Small intestine (tissue), 7 donors: ENCODE measurements at regions not wholly inside any gene's neighbourhood (a gene's known extent, or its start where the extent isn't known, plus 50 kb on each side); places are given as distances from the start of the nearest gene placed in this dataset.

Experiments
- DNase-seq, 2 donors: peaks; one replicate each; pipeline versions ENCODE4 v3.0.0 to v3.0.0-alpha.2; 2013
- FAIRE-seq: peaks from 2 replicates; lab custom pipeline; 2012; peaks lifted over from hg19 to GRCh38; lab: Jason Lieb, UNC
- H3K27ac ChIP-seq, 3 donors: one replicate each; pipeline ENCODE4 v1.5.1; 2013; ENCODE audit warnings: low read length in 2 of 3, mild to moderate bottlenecking in 2 of 3, control low read depth in 1 of 3, inconsistent platforms in 1 of 3, low read depth in 1 of 3, moderate library complexity in 1 of 3
- H3K27me3 ChIP-seq, 3 donors: one replicate each; pipeline ENCODE4 v1.6.1; 2013; ENCODE audit warnings: low read length in 3 of 3, inconsistent platforms in 1 of 3; ENCODE audit not compliant: control insufficient read depth in 3 of 3, insufficient read depth in 3 of 3
- H3K36me3 ChIP-seq, 3 donors: one replicate each; pipeline ENCODE4 v1.6.1; 2013; ENCODE audit warnings: low read length in 3 of 3, inconsistent platforms in 1 of 3, low read depth in 1 of 3, mild to moderate bottlenecking in 1 of 3, moderate library complexity in 1 of 3; ENCODE audit not compliant: control insufficient read depth in 3 of 3, insufficient read depth in 2 of 3
- H3K4me1 ChIP-seq, 3 donors: one replicate each; pipeline ENCODE4 v1.6.1; 2013; ENCODE audit warnings: low read length in 2 of 3, inconsistent platforms in 1 of 3, low read depth in 1 of 3, mild to moderate bottlenecking in 1 of 3, moderate library complexity in 1 of 3; ENCODE audit not compliant: control insufficient read depth in 3 of 3, insufficient read depth in 2 of 3
- H3K4me3 ChIP-seq, 3 donors: one replicate each; pipeline ENCODE4 v1.5.1; 2013; ENCODE audit warnings: low read length in 3 of 3, control low read depth in 1 of 3, inconsistent platforms in 1 of 3, low read depth in 1 of 3, mild to moderate bottlenecking in 1 of 3, moderate library complexity in 1 of 3
- H3K9me3 ChIP-seq, 2 donors: one replicate each; pipeline ENCODE4 v1.6.1; 2013; ENCODE audit warnings: low read depth in 1 of 2, low read length in 1 of 2; ENCODE audit not compliant: control insufficient read depth in 2 of 2, insufficient read depth in 1 of 2
- WGBS, 3 donors: extraction: QIAGEN DNeasy Blood & Tissue Kit; methylation state at CpG; one replicate each; pipeline ENCODE4 v1.1.7; 2013; 5-methylcytosine and 5-hydroxymethylcytosine counted together
- donor health status: healthy with polysubstance abuse.
- donor health status: control.
- donor health status: control.
- donor health status: Bipolar disorder and iron deficiency.
- donor health status: healthy.

GRCh38 chr6:132900849-132901248 is 86.5 kb downstream of the RPS12 start:
- no peaks in the 10 kb centered on the region for H3K9me3 ChIP-seq
- 40 to 64% (median 41%) methylated on average over 2 of the region's 2 CpGs for WGBS, 3 donors
- H3K27me3 ChIP-seq: no peaks in the 10 kb centered on the region
- FAIRE-seq (no peak), DNase-seq (no peak)
- H3K4me1 ChIP-seq: no peaks in the 10 kb centered on the region
- no peak overlapping the region for H3K27ac ChIP-seq
- no peak overlapping the region for H3K4me3 ChIP-seq
- no peaks in the 10 kb centered on the region for H3K36me3 ChIP-seq

- DNase-seq (no peak), FAIRE-seq (no peak)
- WGBS, 3 donors: 75 to 78% (median 77%) methylated on average over 6 of the region's 6 CpGs
These were observed 88.5 kb downstream of the RPS12 start for GRCh38 chr6:132902901-132903300.

GRCh38 chr6:132907231-132907630 is 92.9 kb downstream of the RPS12 start:
- FAIRE-seq (no peak), DNase-seq (no peak)
- Histone ChIP-seq H3K9me3 (no peaks in the 10 kb centered on the region), H3K36me3 (no peaks in the 10 kb centered on the region), H3K4me3 (no peak overlapping the region), H3K27me3 (no peaks in the 10 kb centered on the region), H3K4me1 (no peaks in the 10 kb centered on the region), H3K27ac (no peak overlapping the region)
- 53 to 62% (median 55%) methylated on average over 1 of the region's 1 CpG for WGBS, 3 donors

More at GRCh38 chr6:132902901-132903300, 88.5 kb downstream of the RPS12 start:
- H3K36me3 ChIP-seq: no peaks in the 10 kb centered on the region
- no peaks in the 10 kb centered on the region for H3K27me3 ChIP-seq
- no peak overlapping the region for H3K27ac ChIP-seq
- H3K4me1 ChIP-seq: no peaks in the 10 kb centered on the region
- no peaks in the 10 kb centered on the region for H3K9me3 ChIP-seq
- H3K4me3 ChIP-seq: no peak overlapping the region

GRCh38 chr6:132907914-132908313 is 93.5 kb downstream of the RPS12 start:
- WGBS, 3 donors: 75 to 81% (median 76%) methylated on average over 7 of the region's 7 CpGs

GRCh38 chr6:132909742-132910141 is 95.4 kb downstream of the RPS12 start:
- WGBS, 3 donors: 31 to 76% (median 43%) methylated on average over 1 of the region's 1 CpG
- no peak for DNase-seq

More at GRCh38 chr6:132907914-132908313, 93.5 kb downstream of the RPS12 start:
- H3K4me1 ChIP-seq: no peaks in the 10 kb centered on the region
- FAIRE-seq (no peak), DNase-seq (no peak)
- H3K27me3 ChIP-seq: no peaks in the 10 kb centered on the region
- H3K9me3 ChIP-seq: no peaks in the 10 kb centered on the region
- H3K27ac ChIP-seq: no peak overlapping the region
- no peak overlapping the region for H3K4me3 ChIP-seq
- H3K36me3 ChIP-seq: no peaks in the 10 kb centered on the region

GRCh38 chr6:132910759-132911158 is 96.4 kb downstream of the RPS12 start:
- Histone ChIP-seq H3K9me3 (no peaks in the 10 kb centered on the region), H3K4me3 (no peak overlapping the region), H3K4me1 (no peaks in the 10 kb centered on the region), H3K36me3 (no peaks in the 10 kb centered on the region), H3K27ac (no peak overlapping the region), H3K27me3 (no peaks in the 10 kb centered on the region)
- 16 to 29% (median 18%) methylated on average over 2 of the region's 2 CpGs for WGBS, 3 donors
- DNase-seq (no peak), FAIRE-seq (no peak)

More at GRCh38 chr6:132909742-132910141, 95.4 kb downstream of the RPS12 start:
- FAIRE-seq: no peak
- Histone ChIP-seq H3K9me3 (no peaks in the 10 kb centered on the region), H3K27ac (no peak overlapping the region), H3K4me1 (no peaks in the 10 kb centered on the region), H3K27me3 (no peaks in the 10 kb centered on the region), H3K4me3 (no peak overlapping the region), H3K36me3 (no peaks in the 10 kb centered on the region)

- H3K27ac ChIP-seq: no peak overlapping the region
- DNase-seq (peak; percentile 16 to 18), FAIRE-seq (no peak)
- no peaks in the 10 kb centered on the region for H3K4me1 ChIP-seq
- H3K27me3 ChIP-seq: no peaks in the 10 kb centered on the region
- no peaks in the 10 kb centered on the region for H3K36me3 ChIP-seq
- 33 to 45% (median 39%) methylated on average over 4 of the region's 4 CpGs for WGBS, 3 donors
- H3K9me3 ChIP-seq: no peaks in the 10 kb centered on the region
- H3K4me3 ChIP-seq: no peak overlapping the region
These were observed 104.9 kb downstream of the RPS12 start for GRCh38 chr6:132919045-132919860.

- peaks cover 0 to 3% (median 2%) of the 10 kb centered on the region in 3 donors for H3K27me3 ChIP-seq
- H3K9me3 ChIP-seq: no peaks in the 10 kb centered on the region
- WGBS, 3 donors: 85 to 90% (median 87%) methylated on average over 4 of the region's 4 CpGs
- no peak for FAIRE-seq
- H3K27ac ChIP-seq: no peak overlapping the region
- no peak for DNase-seq
- H3K4me1 ChIP-seq: no peaks in the 10 kb centered on the region
- no peak overlapping the region for H3K4me3 ChIP-seq
- H3K36me3 ChIP-seq: no peaks in the 10 kb centered on the region
These were observed 113.3 kb downstream of the RPS12 start for GRCh38 chr6:132927713-132928112.
